CD4-positive, alpha-beta T cell treated with Interferon gamma for 1 hour (primary cell): ENCODE measurements at regions not wholly inside any gene's neighbourhood (a gene's known extent, or its start where the extent isn't known, plus 50 kb on each side); places are given as distances from the start of the nearest gene placed in this dataset.
"Not testable (repeated sequence)": the region's sequence is repeated elsewhere in the genome, so short reads cannot be mapped to it uniquely, and the experiment has no call there.

Experiments
- DNase-seq: peaks from one replicate; pipeline ENCODE4 v3.0.0-alpha.2; 2020

DNA sequence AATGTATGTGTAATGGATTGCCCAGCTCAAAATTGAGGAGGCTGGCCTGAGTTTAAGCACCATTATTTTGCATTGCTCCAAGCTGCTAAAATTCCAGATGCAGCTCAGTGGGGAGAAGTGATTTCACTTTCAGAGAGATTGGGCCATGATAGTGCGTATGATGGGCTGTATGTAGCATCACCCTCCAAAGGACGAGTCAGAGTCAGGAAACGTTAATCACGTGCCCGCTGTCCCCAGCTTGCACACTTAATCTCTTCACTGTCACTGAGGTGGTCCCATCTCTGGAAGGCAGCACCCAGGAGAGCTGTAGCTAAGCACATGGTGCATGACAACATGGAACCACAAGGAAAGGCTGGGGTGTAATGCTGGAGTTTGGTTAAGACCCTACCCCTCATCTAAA lies 337.4 kb downstream of the ANAPC1 start:
- DNase-seq, result not testable (repeated sequence)

DNA sequence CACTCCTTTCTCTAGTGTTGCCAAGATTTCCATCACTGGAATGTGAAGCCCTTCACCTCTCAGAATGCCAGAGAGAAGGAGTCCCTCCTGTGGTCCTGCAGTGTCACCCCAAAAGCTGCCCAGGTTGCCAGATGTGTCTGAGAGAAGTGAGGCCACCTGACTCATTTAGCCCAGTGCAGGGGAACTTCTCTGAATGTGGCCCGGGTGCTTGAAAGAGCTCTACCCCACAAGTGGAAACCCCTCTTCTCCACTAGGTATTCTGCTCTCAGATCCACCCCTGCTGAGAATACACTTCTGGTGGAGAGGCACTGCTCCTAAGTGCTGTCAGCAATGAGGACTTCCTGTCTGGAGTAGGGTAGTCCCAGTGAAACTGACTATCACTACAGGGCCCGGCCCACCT lies 334.8 kb downstream of the ANAPC1 start:
- DNase-seq, result not testable (repeated sequence)

DNA sequence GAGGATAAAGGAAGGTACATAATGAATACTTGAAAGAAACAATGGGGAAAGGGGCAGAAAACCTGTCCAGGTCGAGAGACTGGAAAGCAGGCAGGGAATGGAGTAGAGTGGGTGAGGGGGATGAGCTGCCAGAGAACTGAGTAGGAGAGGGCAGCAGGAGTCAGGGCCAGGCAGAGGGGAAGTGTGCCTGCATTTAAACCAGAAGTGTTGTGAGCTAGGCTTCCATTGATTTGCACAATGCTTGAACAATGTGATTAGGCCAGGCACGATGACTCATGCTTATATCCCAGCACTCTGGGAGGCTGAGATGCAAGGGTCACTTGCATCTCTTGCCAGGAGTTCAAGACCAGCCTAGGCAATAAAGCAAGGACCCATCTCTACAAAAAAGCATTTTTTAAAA lies 332.6 kb downstream of the ANAPC1 start:
- DNase-seq, result not testable (repeated sequence)

DNA sequence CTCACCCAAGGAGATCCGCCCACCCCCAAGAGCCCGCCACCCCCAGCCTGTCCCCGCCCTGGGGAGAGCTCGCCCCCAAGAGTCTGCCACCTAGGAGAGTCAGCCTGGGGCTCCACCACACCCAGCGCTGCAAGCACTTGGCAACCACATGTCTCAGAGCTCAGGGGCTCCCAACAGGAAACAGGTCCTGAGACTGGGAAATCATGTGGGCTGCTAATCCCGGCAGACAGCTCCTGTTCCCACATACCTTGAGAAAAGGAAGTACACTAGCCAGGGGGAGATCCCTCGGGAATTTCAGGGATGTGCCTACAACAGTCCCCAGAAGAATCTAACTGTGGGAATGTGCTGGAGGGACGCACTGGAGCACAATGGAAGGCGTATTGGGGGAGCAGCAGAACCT lies 331.4 kb downstream of the ANAPC1 start:
- not testable (repeated sequence) for DNase-seq

DNA sequence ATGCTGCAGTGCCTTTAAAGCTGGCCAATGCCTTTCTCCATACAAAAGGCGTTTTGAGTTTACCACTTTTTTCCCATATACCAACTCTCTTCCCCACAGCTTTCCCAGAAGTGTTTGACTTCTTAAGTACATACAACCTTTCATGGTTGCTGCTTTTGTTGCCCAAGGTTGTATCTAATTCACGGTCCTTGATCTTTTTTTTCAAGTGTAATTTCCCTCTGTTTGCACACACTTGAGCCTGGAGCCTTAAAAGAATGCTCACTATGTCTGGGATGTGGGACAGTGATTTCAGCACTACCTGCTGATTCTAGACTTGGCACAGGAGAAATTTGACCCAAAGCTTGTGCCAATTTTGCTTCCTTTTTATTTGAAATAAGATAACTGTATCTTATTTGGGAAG lies 324.7 kb downstream of the ANAPC1 start:
- not testable (repeated sequence) for DNase-seq

DNA sequence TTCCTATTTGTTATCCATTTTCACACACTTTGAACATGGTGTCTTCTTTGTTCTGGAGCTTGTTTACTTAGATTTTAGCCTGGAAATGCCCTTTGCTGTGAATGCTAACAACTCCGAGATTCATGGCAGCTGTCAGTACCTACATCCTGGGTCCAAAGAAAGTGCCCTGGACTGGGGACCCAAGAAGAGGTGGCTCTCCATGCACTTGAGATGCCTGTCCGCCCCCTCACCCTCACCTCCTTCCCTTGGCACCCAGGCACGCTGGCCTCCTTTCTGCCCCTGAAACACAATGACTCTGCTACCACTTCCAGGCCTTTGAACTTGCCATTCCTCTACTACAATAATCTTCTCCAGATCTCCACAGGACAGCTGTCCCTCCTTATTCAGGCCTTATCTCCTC lies 324.2 kb downstream of the ANAPC1 start:
- DNase-seq, result not testable (repeated sequence)

DNA sequence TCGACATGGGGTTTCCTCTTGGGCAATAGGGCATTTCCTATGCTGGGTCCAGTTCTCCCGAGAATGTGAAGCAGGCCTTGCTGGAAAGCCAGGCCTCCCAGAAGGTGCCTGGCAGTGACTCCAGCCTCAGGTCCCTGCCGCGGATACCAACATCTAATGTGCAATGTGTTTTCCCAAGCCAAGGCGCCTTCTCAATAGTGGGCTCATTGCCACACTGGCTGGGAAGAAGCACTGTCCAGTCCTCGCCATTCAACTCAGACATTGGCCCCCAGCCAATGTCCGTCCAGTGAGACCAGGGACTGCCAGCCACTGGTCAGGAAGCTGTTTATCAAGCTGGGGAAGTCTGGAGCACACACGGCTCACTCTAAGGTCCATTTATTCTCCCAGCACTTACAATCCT lies 317.9 kb downstream of the ANAPC1 start:
- DNase-seq, result not testable (repeated sequence)

DNA sequence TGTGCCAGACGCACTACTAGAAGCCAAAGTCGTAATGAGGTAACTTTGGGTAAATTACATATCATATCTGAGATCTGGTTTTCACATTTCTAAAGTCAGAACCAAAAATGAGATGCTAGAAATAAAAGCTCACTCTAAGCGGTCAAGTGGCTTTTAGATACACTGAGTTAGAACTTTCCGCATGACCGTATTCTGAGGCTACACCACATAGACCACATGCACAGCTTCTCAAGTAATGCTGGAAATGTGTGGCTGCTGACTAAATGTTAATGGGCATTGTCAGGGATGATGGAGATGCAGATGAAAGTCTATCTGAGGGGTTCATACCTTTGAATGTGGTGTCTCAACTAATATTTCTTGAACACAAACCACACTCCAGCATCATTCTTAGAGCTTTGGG lies 316.8 kb downstream of the ANAPC1 start:
- not testable (repeated sequence) for DNase-seq

DNA sequence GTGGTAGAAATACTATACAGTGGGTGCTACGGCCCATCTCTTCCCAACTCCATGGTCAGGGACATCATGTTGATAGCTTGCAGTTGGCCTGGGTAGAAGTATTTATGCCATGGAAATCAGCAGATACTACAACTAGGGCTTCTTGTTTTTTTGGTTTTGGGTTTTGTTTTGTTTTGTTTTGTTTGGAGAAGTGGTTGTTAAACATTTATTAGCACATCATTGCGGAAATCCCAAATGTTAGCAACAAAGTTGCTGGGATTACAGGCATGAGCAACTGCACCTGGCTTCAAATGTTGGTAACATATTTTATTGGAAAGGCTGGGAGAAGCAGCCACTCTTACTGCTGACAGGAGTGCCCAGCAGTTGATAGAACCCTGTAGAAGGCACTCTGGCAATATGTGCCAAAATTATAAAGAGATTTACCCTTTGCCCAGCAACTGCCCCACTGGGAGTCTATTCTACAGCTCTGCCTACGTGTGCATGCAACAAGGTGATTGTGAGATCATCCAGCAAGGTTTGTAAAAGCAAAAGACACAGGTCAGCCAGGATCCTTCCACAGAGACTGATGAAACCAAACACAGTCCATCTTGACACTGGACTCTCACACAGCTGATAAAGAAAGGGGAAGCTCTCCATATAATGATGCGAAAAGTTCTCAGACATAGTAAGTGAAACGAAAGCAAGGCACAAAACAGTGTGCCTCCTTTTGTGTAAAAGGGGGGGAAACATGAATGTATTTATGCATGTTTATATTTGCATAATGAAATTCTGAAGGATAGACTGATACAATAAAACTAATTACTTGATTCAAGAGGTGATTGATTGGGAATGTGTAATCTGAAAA lies 314.4 kb downstream of the ANAPC1 start:
- not testable (repeated sequence) for DNase-seq

DNA sequence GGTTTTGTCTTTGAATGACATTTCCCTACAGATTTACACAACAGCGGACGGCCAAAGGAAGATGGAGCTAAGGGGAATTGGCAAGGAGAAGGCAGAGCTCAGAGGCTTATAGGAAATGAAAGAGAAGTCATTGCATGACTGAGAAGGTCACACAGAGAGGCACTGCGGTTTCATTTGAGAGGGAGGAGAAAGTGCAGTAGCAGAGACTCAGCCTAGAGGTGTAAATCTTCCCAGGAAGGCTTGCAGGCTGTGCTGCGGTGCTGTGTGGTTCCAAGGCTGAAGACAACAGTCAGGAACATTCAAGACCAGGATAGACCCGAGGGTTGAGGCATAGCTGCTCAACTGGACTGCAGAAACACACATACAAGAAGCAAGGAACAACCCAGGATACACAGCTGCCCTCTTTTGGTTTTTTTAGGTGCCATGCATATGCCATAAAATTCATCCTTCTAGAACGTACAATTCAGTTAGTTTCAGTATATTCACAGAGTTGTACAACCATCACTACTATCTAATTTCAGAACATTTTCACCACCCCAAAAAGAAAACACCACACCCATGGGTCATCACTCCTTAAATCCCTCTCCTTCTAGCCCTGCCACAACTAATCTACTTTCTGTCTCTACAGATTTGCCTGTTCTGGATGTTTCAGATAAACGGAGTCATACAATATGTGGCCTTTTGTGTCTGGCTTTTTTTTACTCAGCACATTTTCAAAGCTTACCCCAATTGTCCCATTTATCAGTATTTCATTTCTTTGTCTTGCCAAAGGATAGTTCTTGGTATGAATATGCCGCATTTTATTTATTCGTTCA lies 313.5 kb downstream of the ANAPC1 start:
- not testable (repeated sequence) for DNase-seq

DNA sequence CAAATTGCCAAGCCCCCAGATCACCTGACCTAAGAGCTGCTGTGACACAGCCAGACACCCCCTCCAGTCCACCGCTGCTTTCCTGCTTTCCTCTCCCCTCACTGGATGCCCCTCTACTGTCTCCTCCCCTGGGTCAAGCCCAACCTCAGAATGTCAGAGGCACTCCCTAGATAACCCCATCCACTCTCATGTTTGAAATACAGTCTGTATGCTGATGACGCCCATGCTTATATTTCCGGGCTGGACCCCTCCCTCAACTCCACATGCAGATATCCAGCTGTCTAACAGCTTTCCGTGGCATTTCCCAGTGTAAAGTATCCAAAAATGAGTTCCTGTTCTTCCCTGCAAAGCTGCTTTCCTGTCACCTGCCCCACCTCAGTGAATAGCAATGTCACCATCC lies 309.2 kb downstream of the ANAPC1 start:
- DNase-seq, result not testable (repeated sequence)

DNA sequence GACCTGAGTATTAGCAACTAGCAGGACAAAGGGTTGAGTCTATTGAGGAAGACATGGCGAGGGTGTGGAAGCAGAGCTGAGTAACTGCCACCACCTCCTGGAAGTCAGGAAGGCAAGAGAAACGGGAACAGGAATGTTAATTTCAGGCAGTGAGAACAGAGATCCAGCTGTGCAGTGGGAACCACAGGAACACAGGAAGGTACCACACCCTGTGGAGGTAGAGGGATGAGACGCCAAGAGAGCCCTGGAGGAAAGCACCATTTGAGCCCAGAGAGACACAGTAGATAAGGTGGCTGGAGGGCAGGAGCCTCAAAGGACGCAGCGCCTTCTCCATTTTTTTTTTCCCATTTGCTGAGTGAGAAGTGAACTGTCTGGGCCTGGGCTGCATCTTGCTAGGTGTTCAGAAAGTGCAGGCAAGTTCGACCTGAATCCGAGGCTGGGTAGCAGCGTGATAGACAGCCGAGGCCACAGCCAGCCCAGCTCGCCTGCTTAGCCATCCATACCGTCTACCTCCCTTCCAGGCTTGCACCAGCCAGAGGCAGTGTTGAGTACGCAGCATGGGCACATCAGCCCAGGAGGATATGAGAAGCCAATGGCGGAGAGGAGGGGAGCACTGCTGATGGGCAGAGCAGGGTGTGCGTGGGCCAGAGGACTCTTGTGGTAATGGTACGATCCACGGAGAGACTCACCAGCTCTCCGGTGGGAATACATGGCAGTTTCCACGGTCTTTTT lies 306.7 kb downstream of the ANAPC1 start:
- not testable (repeated sequence) for DNase-seq

DNA sequence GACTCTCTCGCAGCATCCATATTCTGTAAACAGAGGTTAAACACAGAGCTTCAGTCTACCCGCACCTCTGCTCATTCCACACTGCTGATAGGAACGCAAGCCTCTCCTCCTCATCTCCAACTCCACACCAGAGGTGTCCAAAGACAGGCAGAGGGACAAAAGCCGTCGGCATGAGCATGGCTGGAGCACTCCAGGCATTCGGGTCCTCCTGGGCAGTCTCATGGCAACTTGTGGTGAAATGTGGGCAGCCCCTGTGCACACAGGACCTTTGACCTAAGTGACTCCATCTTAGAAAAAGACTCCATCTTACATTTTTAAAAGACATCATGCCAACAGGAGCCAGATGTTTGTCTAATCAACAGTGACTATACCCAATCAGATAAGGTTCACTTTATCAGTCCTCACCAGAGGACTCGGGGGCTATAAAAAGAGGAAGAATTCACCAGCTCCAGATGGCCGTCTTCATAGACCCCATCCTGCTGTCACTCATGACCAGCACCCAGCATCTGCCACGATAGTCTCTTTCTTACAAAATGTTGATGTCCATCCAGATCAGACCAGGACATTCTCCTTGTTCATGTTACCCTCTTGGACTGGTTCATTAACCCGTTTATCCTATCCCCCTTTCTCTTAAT lies 304.4 kb downstream of the ANAPC1 start:
- not testable (repeated sequence) for DNase-seq

DNA sequence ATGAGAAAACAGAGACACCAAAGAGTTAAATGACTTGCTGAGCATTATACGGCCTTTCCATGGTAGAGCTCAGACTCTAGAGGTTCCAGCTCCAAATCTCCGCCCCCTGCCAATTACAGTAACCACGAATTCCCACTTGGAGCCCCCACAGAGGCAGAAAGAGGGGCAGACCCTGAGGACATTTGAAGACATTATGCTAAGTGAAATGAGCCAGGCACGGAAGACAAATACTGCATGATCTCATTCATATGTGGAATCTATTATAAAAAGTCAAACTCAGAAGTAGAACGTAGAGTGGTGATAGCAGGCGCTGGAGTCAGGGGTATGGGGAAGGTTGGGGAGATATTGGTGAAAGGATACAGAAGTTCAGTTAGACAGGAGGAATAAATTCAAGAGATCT lies 303.4 kb downstream of the ANAPC1 start:
- DNase-seq, result not testable (repeated sequence)

DNA sequence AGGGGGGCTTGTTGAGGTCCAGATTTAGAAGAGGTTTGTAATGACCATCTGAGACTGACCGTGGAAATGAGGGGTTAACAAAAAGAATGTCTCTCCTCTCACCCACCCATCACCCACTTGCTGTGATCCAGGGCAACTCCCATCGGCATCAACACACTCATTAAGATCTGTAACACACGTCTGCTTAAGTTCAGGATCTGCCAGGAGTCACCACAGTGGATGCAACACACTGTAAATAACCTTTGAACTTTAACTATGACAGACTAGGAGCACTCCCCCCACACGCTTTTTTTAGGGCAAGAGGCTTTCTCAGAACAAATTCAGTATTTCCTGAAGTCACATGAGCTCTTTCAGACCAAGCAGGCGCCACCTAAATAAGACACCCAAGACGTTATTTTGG lies 301.9 kb downstream of the ANAPC1 start:
- DNase-seq, result not testable (repeated sequence)

DNA sequence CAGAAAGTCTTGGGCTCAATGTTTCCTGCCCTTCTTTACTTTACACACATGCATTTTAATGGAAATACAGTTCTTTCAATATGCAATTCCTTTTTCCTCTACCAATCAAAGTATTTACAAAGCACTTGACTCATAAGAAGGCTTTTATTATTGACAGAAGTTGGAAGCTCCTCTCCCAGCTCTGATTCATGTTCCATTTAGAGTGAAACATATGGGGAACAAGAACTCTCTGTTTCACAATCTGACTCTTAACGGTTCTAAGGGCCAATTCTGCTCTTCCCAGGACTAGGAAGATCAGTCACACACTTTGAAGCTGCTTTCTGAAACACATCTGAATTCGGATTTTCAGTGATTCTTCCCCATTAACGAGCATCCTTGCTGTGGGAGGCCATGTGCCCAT lies 300.5 kb downstream of the ANAPC1 start:
- DNase-seq, result not testable (repeated sequence)

DNA sequence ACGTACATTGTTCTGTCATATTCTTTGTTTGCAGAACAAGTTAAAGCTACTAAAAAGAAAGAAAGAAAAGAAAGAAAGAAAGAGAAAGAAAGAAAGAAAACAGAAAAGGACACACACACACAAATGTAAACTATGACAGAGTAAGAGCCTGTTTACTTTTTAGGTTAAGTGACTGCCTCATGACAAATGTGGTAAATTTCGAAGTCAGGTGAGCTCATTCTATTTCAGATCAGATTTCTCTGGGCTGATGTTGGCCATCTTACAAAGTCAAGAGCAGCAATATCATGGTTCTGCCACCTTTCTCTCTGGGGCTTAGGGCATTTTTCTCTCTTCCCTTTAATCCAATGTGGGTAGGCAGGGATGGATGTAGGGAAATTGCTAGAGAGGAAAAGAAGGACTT lies 299.5 kb downstream of the ANAPC1 start:
- DNase-seq, result not testable (repeated sequence)

DNA sequence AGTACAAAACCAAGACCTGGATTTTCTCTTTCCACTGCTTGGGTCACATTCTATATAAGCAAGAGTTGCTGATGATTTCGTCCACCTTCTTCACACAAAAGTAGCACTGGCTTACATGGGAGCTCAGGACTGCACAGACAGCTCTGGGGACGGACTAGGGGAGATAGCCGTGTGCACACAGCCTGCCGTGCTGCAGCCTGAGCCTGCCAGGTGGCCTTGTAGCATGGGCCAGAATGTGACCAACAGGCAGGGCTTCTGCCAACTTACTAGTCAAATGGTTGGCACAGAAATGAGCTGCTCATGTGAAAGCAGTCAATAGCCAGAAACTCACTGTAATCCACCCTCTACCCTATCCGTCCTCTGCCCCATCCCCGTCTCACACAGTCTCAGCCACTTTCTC lies 299.0 kb downstream of the ANAPC1 start:
- not testable (repeated sequence) for DNase-seq

DNA sequence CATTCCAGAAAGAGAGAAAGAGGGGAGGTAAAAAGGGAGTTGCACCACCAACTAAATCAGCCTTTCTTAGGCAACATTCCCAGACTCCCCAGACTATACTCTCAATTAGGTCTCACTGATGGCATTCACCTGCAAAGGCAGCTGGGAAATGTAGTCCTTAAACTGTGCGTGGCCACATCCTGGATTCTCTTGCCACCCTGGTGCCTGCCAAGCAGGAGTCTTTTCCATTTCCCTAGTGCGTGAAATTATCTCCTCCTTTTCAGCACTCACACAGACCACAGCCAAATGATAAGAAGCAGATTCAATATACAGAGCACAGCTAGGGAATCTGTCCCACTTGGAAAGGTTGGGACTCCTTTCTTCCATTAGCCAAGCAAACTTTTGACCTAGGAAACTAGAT lies 298.0 kb downstream of the ANAPC1 start:
- DNase-seq, result not testable (repeated sequence)

DNA sequence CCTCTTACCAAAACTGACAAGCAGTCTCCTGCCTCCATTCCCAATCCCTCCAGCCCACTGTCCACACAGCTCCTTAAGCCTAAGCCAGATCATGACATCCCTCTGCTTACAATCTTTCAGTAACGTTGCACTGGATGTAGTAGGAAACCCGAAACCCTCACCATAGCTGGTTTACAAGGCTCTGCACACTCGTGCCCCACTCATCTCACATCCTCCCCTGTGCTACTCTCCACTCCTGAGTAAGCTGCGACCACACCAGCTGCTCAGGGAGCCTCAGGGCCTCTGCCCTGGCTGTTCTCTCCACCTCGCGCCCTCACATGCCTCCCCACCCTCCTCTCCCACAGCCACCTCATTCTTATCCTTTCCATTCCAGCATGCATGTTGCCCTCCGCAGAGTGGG lies 288.9 kb downstream of the ANAPC1 start:
- DNase-seq, result not testable (repeated sequence)

DNA sequence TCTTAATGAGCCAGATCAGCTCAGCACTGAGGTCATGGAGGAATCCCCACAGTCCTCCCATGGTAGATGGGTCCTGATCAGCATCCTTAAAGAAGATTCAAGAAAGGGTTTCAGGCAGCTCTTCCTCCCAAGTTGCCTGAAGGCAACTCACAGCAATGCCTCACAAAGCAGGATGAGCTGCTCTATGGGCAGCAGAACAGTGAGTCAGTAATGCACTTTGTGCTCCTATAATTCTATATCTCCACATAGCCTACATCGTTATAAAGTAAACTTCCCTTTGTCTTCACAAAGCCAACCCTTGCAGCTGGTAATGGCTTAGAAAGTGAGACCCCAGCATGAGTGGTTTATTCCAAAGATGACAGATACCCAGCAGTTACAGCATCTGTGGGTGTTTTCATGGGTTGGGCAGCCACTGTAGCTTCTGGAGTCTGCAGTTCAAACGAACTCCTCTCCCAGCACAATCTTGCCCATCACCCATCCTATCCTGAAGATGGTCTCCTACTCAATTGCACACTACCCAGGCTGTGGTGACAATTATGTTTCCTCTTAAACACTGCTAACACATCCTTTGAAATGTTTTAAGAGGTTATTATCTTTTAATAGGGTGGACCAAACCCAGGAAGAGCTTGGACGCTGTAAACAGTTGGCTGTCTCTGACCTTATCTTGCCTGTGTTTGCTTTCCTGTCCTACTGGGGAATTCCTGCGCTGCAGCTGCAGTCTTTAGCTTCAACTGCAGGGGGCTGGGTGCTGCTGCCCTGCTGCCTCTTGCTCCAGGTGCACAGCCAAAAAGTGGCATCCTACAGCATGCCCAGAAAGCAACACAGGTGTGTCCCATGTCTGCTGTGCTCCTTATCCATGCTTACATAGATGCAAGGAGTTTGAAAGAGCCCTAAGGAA lies 286.9 kb downstream of the ANAPC1 start:
- not testable (repeated sequence) for DNase-seq

DNA sequence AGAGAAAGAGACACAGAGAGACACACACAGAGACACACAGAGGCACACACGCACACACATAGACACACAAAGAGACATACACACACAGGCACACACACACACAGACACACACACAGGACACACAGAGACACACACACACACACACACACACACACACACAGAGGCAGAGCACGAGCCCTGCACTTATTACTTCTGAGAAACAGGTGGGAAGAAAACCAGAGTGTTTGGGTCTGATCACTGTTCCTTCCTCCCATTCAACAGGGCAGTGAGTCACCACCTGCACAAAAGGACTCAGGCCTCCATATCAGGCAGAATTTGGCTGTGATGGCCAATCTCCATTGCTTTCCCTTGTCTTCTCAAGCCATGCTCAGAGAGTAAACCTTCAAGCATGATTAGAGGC lies 285.0 kb downstream of the ANAPC1 start:
- not testable (repeated sequence) for DNase-seq
